Progenitor cell of endocrine pancreas (in vitro differentiated cells): ENCODE measurements at regions not wholly inside any gene's neighbourhood (a gene's known extent, or its start where the extent isn't known, plus 50 kb on each side); places are given as distances from the start of the nearest gene placed in this dataset.

Experiments
- DNase-seq: peaks from one replicate; pipeline ENCODE4 v3.0.0; 2021; ENCODE audit warnings: low spot score; ENCODE audit not compliant: unreplicated experiment
- H3K27ac Mint-ChIP-seq: 2 replicates; pipeline ENCODE4 v1.8.0; 2021; ENCODE audit warnings: mild to moderate bottlenecking, moderate library complexity, mixed read lengths
- H3K27me3 Mint-ChIP-seq: 2 replicates; pipeline ENCODE4 v1.8.0; 2021; ENCODE audit warnings: mixed read lengths
- H3K36me3 Mint-ChIP-seq: 2 replicates; pipeline ENCODE4 v1.8.0; 2022; ENCODE audit warnings: mixed read lengths; ENCODE audit not compliant: insufficient read depth
- H3K4me1 Mint-ChIP-seq: 2 replicates; pipeline ENCODE4 v1.8.0; 2021; ENCODE audit warnings: low read depth, mixed read lengths
- H3K4me3 Mint-ChIP-seq: 2 replicates; pipeline ENCODE4 v1.8.0; 2021; ENCODE audit warnings: low read depth, mild to moderate bottlenecking, moderate library complexity, mixed read lengths
- H3K9me3 Mint-ChIP-seq: 2 replicates; pipeline ENCODE4 v1.8.0; 2021; ENCODE audit warnings: low read depth, mixed read lengths
- CTCF ChIP-seq: fragments of 200-600 bp; sonication (generic); IDR thresholded peaks from one replicate; pipeline ENCODE4 v1.5.0; 2021; ENCODE audit warnings: antibody characterized with exemption, mild to moderate bottlenecking; ENCODE audit not compliant: unreplicated experiment

- H3K4me1 Mint-ChIP-seq, result no peaks in the 10 kb centered on the region
- no peaks in the 10 kb centered on the region for H3K27me3 Mint-ChIP-seq
- H3K9me3 Mint-ChIP-seq, result no peaks in the 10 kb centered on the region
- H3K36me3 Mint-ChIP-seq, result no peaks in the 10 kb centered on the region
- H3K27ac Mint-ChIP-seq, result no peak overlapping the region
- no peak for DNase-seq
- no peak for TF ChIP-seq CTCF
- no peak overlapping the region for H3K4me3 Mint-ChIP-seq
Measured at GRCh38 chr12:60393093-60393492, 797.3 kb downstream of the SLC16A7 start.

DNA sequence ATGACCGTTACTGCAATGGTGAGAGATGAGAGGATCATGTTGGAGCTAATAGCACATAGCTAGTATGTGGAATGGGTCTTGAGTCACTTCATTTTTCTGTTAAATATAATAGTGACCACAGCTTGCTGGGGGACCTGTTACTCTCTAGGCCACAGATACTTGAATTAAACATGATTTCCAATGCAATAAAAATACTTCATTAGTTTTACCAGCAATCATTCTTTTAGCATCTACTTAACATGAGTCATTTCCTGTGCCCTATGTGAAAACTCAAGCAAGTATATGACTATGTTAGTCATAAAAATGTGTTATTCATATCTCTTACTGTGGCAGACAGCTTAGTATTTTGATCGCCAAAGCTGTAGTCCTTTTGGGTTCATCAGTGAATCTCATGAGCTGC, 798.8 kb downstream of the SLC16A7 start:
- TF ChIP-seq CTCF, result no peak
- Mint-ChIP-seq H3K4me3 (no peak overlapping the region), H3K27me3 (no peaks in the 10 kb centered on the region), H3K27ac (no peak overlapping the region), H3K36me3 (no peaks in the 10 kb centered on the region), H3K9me3 (no peaks in the 10 kb centered on the region), H3K4me1 (no peaks in the 10 kb centered on the region)
- no peak for DNase-seq

DNA sequence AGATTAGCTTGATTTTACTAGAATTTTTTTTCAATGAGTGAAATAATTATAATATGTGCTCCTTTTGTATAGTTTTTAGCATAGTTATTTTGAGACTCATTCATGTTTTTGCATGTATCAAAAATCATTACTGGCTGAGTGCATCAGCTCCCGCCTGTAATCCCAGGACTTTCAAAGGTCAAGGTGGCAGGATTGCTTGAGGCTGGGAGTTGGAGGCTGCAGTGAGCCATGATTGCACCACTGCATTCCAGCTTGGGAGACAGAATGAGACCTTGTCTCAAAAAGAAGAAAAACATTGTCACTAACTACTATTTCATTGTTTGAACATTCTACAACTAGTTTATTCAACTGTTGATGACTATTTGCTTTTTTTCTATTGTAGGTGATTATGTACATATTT, 802.7 kb downstream of the SLC16A7 start:
- TF ChIP-seq CTCF, result no peak
- no peaks in the 10 kb centered on the region for H3K4me1 Mint-ChIP-seq
- no peaks in the 10 kb centered on the region for H3K9me3 Mint-ChIP-seq
- H3K4me3 Mint-ChIP-seq, result no peak overlapping the region
- no peak overlapping the region for H3K27ac Mint-ChIP-seq
- H3K36me3 Mint-ChIP-seq, result no peaks in the 10 kb centered on the region
- no peaks in the 10 kb centered on the region for H3K27me3 Mint-ChIP-seq
- DNase-seq, result no peak

- Mint-ChIP-seq H3K4me3 (no peak overlapping the region), H3K9me3 (no peaks in the 10 kb centered on the region), H3K27ac (no peak overlapping the region), H3K27me3 (no peaks in the 10 kb centered on the region), H3K36me3 (no peaks in the 10 kb centered on the region), H3K4me1 (no peaks in the 10 kb centered on the region)
- DNase-seq, result no peak
- TF ChIP-seq CTCF, result no peak
Measured at GRCh38 chr12:60399064-60399463, 803.2 kb downstream of the SLC16A7 start.

GRCh38 chr12:60402996-60403395, 807.2 kb downstream of the SLC16A7 start:
- TF ChIP-seq CTCF, result no peak
- Mint-ChIP-seq H3K9me3 (no peaks in the 10 kb centered on the region), H3K36me3 (no peaks in the 10 kb centered on the region), H3K4me3 (no peak overlapping the region), H3K27ac (no peak overlapping the region), H3K4me1 (no peaks in the 10 kb centered on the region), H3K27me3 (no peaks in the 10 kb centered on the region)
- DNase-seq, result no peak
